Fibroblast of gingiva (primary cell): ENCODE measurements at regions not wholly inside any gene's neighbourhood (a gene's known extent, or its start where the extent isn't known, plus 50 kb on each side); places are given as distances from the start of the nearest gene placed in this dataset.
"Not testable (repeated sequence)": the region's sequence is repeated elsewhere in the genome, so short reads cannot be mapped to it uniquely, and the experiment has no call there.

Experiments
- DNase-seq: peaks from one replicate; pipeline ENCODE4 v3.0.0-alpha.2; 2011; ENCODE audit warnings: low read depth

DNA sequence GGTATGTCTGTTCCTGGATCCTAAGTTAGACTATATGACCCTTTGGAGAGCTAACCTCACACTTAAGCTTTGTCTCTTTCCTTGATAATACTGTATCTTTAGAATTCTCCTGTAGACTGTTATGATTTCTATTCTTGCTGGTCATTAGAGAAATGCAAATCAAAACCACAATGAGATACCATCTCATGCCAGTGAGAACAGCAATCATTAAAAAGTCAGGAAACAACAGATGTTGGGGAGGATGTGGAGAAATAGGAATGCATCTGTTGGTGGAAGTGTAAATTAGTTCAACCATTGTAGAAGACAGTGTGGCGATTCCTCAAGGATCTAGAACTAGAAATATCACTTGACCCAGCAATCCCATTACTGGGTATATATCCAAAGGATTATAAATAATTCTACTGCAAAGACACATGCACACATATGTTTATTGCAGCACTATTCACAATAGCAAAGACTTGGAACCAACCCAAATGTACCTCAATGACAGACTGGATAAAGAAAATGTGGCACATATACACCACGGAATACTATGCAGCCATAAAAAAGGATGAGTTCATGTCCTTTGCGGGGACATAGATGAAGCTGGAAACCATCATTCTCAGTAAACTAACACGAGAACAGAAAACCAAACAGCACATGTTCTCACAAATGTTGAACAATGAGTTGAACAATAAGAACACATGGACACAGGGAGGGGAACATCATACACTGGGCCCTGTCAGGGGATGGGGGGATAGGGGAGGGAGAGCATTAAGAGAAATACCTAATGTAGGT, 867.8 kb upstream of the ADGRB3 start:
- DNase-seq: not testable (repeated sequence)

DNA sequence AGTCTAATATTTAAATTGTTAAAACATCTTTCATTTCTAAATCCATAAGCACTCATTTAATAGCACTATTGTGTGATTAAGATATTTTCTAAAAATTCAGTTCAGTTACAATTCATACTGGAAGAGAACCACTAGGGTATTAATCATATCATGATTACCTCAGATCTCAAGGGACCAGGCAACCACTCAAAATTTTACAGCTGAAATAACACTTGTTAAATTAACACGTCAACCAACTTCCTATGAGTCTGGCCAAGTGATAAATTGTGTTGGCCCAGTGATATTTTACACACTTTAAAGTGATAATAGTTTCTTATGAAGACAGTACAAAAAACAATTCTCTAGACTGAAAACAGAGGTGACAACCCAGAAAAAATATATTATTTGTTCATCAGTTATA, 869.0 kb upstream of the ADGRB3 start:
- DNase-seq: no peak

DNA sequence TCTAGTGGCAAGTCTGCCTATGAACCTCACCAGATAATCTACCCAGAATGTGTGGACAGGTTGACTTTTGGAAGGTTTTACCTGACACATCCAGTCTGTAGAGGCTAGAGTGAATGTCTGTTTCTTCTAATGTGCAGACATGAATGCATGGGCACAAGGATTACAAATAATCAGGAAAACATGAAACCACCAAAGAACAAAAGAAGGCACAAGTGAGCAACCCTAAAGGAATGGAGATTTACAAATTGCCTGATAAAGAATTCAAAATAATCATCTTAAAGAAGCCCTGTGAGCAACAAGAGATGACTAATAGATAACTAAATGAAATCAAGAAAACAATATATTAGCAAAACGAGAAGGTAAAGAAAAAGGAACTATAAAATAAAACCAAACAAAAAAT, 876.1 kb upstream of the ADGRB3 start:
- no peak for DNase-seq

DNA sequence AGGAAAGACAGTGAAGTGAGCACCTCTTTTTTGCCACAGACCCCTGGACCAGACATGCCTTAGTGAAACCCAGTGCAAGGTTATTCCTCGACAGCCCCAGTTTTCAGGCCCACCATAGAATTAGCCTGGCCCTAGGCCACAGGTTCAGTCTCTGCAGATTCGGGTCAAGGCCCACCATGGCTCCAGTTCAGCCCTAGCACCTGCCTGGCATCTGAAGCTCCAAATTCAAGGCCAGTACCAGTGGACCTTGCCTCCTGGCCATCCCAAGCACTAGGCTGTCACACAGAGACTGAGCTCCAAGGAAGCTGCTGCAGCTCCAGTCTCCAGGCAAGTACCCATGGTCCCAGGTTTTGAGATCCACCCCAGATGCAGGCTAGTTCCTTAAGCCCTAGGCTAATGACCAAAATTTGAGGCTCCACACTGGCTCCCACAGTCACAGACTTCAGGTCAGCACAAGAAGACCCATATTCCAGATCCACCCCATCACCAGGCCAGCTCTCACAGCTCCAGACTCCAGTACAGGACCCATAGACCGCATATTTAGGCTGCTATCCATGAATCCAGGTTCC, 877.5 kb upstream of the ADGRB3 start:
- DNase-seq: no peak

DNA sequence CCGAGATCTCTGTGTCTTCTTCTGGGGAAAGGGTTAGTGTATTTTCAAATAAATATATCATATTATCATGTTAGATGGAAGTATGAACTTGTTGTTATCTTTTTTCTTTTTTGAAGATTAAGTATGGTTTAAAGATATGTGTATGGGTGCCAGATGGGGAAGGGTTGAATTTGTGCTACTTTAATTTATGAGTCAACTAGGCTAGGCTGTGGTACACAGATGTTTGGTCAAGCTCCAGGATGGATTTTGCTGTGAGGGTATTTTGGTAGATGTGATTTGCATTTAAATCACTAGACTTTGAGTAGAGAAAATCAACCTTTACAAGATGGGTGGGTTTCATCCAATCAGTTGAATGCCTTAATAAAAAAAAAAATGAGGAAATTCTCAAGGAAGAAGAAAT, 886.6 kb upstream of the ADGRB3 start:
- peak; percentile 7 for DNase-seq

DNA sequence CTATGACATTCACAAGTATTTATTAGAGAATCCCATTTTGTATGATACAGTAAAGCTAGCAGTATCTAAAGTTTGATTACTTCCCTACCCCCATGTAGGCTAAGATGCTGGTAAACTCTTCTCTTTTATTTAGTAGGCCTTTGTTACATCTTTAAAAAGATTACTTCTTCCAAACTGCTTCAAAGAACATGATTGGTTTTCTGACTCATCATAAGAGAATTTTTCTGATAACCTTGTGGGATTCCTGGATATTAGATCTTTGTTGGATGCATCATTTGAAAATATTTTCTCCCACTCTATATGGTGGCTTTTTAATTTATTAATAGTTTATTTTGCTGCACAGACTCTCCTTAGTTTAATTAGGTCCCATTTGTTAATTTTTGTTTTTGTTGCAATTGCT, 898.3 kb upstream of the ADGRB3 start:
- no peak for DNase-seq

DNA sequence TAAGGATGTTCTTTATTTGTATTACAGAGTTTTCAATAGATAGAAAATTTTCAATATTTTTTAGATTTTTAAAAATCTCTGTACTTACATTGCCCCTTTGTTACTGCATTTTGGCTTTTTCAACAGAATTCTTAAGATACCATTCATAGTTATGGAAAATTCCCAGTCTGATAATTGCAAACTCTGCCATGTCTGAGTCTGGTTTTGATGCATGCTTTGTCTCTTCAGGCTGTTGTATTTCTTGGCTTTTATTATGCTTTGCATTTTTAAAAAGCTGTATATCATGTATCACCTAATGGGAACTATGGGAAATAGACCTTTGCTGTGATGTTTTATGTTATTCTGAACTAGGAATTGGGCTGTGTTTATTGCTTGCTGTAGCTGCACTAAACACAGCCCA, 898.9 kb upstream of the ADGRB3 start:
- DNase-seq: no peak

DNA sequence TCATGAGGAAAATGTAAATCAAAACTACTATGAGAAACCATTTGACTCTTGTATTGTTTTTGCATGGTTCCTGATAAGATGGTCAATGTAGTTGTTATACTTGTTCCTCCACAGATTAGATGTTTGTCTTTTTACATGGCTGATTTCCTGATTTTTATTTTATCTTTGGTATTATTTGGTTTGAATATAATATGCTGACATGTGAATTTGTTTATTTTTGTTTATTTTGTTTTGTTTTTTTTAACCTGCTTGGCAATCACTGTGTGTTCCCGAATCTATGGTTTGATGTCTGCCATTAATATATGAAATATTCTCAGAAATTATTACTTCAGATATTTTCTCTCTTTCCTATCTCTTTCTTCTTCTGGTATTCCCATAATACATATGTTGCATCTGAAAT, 899.5 kb upstream of the ADGRB3 start:
- no peak for DNase-seq

DNA sequence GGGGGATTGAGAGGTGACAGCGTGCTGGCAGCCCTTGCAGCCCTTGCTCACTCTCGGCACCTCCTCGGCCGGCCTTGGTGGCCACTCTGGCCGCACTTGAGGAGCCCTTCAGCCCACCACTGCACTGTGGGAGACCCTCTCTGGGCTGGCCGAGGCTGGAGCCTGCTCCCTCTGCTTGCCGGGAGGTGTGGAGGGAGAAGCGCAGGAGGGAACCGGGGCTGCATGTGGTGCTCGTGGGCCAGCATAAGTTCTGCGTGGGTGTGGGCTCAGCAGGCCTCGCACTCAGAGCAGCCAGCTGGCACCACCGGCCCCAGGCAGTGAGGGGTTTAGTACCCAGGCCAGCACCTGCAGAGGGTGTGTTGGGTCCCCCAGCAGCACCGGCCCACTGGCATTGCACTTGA, 912.2 kb upstream of the ADGRB3 start:
- no peak for DNase-seq

DNA sequence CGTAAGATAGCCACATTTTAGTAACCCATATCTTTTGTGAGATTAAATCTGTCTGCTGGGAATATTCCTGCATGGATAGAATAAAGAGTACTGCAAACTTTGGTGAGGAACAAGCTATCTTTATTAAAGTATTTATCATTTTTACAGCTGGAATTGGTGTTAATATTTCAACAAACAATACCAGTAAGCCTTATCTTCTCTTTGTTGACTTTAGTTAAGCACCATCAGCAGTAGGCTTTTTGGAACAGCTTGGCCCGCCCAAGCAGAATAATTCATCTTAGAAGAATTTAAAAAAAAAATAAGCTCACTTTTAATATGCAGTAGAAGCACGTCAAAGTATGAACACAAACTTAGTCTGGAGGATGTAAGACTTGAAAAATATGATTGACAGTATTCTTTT, 917.8 kb upstream of the ADGRB3 start:
- DNase-seq: no peak

DNA sequence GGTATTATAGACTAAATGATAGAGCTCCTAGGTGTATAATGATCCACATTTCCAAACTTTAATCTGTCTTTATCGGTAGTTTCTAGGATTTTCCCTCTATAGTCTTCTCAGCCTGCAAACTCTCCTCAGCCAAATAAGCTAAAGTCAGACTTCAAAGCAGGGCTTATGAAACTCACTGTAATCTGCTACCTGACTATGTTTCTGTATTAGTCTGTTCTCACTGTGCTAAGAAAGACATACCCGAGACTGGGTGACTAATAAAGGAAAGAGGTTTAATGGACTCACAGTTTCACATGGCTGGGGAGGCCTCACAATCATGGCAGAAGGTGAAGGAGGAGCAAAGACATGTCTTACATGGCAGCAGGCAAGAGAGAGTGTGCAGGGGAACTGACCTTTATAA, 928.7 kb upstream of the ADGRB3 start:
- no peak for DNase-seq

DNA sequence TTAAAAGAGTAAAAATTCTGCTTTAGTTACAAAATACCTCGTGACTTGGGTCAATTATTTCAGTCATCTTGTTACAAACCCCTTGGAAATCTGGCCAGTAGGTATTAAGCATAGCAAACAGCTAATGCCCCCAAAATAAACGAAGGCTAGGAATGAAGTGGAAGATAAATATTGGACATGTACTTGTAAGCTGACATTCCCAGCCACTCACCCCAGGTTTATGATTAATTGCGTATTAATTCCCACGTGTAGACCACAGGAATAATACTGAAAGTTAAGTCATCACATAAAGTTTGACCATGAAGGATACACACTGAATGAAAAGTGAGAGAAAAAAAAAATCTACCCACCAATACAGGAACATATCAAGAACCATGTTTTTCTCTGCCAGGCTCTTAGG, 936.5 kb upstream of the ADGRB3 start:
- DNase-seq: no peak

DNA sequence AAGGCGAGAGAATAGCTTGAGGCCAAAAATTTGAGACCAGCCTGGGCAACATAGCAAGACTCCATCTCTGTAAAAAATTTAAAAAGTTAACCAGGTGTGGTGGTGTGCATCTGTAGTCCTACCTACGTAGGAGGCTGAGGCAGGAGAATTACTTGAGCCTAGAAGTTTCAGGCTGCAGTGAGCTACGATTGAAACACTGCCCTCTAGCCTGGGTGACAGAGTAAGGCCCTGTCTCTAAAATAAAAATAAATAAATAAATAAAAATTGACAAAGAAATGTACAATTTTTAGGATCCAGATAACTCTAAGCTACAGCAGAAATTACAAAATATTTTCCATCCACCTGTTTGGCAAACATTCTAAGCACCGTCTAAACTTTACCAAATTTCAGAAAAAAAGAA, 941.0 kb upstream of the ADGRB3 start:
- no peak for DNase-seq

DNA sequence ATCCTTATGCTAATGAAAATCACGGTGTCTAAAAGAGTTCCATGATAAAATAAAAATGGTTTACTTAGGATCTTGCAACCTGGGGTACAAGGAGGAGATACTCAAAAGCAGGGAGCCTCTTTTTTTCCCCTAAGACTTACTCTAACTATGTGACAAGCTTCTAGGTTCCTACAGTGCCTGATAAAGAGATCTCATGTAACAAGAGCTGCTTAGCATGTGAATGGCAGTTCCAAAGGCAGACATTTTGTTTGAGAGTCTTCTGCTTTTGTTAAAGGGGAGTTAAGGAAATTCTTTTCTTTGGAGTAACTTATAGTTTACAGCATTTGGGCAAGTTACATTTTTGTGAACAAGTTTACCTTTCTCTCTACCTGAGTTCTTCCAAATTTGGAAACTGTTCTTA, 945.8 kb upstream of the ADGRB3 start:
- DNase-seq: no peak

DNA sequence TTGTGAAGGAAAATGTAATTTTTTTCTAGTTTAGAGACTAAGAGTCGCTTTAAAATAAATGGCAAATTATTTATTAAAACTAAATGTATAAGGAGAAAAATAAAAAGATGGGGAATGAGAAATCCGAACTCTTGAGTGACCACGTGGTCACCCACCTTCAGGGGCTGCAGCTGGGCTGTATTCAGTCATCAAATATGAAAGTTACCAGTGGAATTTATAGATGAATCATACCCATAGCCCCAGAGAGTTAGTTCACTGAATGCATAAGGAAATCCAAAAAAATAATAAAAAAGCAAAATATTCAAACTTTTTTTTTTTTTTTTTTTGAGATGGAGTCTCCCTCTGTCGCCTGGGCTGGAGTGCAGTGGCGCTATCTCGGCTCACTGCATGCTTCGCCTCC, 947.7 kb upstream of the ADGRB3 start:
- no peak for DNase-seq

DNA sequence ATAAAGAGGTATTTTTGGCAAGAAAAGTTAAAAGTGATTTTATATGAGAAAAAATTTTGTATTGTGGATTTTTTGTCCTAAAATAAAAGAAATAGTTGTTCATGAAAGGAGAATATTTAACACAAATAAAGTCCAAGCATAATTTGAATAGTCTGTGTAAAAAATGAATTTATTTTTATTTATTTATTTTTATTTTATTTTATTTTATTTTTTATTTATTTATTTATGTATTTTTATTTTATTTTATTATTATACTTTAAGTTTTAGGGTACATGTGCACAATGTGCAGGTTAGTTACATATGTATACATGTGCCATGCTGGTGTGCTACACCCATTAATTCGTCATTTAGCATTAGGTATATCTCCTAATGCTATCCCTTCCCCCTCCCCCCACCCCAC, 948.9 kb upstream of the ADGRB3 start:
- not testable (repeated sequence) for DNase-seq

DNA sequence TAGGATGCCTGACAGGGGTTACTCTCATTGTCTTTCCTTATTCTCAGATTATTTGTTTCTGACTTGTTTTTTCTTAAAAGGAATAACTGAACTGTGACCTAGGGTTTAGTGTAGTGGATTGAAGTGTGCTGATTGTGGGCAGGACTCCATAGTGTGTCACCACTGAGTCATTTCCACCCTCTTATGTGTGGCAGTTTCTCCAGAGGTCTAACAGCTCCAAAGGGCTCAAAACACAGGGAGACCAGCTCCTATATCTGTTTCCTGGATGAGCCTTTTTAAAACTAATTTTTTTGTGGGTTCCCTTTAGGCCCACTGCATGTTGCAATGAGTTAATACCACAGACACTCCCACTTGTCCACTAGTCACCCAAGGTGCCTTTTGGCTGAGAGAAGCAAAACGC, 951.1 kb upstream of the ADGRB3 start:
- no peak for DNase-seq

DNA sequence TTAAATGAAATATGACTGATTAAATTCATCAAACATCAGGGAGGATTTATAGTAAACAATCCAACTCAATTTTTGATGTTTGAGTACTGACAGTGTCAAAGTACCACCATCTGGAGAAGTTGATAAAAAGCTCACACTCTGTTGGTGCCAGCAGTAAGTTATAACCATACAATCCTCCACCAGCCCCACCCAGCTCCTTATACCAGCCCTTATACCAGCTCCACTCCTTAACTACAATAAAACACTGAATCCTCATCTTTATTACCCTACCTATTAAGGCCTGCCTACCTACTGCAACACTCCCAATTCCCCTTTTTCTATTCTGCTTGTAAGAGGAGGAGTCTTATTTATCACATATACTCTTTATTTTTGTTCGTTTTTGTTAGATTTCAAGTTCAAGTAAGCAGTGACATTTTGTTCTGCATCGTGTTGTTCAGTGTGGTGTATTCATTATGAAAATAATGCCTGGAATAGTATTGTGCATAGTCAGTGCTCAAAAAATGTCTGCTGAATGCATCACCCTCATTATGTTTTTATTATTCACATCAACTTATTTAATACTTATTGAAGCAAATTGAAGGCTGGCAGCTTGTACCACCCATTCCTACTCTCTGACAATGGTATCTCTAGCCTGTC, 954.7 kb upstream of the ADGRB3 start:
- DNase-seq: no peak

DNA sequence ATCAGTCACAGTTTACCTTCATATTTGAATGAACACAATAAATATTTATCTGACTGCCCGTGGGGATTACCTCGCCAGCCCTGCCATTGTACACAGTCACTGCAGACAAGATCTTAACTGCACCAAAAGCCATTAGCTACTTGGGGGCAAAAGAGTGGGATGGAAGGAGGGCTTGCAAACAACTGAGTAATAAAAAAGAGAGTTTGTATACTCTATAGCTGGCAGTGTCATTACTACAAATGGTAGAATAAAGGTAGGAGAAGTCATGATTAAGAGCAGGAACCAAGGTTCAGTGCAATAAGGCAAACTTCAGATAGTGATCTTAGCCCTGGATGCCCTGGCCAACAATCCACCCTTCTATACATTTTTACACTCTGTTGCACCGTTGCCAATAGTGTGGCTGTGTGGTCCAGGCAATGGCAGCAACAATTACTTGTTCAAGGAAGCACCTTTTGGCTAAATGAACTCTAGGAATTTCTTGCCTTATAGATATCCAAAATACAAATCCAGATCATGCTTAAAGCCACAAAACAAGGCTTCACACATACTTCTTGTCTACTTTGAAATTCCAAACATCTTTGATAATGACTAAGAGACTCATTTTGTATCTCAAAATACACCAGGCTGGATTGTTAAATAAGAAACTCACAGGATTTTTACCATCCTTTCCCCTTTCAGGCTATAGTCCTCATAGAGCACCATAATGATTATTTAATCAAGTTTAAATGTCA, 955.4 kb upstream of the ADGRB3 start:
- DNase-seq: no peak

DNA sequence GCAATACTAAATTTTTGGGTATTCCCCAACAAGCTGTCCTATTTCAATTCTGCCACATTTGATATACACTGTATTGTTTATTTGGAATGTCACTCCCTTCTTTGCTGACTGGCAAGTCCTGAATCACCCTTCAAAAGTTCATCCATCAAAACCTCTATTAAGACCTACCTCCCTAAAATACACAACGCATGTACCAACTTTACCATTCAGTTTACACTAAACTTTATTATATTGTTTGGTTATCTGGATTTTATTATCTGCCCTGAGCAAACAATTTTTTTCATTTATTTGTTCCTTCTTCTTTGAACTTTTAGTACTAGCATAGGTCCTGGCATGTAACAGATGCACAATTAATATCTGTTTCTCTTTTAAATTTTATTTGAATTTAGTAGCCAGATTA, 958.2 kb upstream of the ADGRB3 start:
- no peak for DNase-seq

DNA sequence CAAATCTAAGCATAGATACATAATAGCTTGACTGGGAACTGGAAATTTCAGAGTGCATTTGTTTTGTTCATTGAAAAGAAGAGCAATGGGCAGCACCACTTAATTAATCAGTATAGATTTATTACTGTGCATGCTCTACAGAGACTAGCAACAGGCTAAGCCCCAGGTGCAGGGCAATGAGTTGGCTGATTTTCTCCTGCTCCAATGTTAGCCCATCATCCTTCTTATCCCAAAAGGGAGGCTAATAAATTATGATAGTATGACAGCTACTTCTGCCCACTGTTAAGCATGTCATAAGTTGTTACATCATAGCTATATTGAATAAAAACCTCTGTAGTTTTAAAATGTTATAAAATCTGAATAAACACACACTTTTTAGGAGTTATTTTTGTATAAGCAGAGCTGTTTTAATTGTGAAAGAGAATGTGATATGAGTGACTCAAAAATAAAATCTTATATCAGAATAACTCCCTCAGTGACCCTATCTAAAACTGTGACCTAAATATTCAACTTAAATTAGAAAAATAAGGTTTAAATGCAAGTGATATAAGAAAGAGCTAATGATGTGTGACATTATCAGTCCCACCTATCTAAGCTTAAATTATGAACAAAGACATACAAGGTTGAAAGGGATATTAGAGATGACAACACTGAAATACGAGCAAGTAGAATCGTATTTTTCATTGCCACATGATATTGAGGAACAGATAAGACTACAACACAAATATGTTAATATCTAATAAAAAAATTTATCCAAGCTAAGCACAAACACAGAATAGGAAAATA, 967.3 kb upstream of the ADGRB3 start:
- DNase-seq: no peak
